ENCODE measurements at regions not wholly inside any gene's neighbourhood (a gene's known extent, or its start where the extent isn't known, plus 50 kb on each side); places are given as distances from the start of the nearest gene placed in this dataset.

DNA sequence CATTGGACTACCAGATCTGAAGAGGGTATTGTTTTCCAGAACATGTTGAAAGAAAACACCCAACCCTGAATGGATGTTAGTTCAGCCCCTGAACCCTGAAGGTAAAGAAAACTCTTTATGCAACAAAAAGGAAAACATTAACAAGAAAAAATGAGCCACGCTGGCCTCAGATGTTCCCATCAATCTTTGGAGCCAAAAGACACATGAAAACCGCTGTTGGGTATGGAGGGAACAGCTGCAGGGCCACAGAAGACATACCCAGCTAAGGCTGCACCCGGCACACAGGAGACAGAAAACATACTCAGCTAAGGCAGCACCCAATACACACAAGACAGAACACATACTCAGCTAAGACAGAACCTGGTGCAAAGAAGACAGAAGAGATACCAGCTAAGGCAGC lies 51.3 kb upstream of the GALNT9 start:
- H3K9ac ChIP-seq (ENCODE audit: control insufficient read depth, extremely low read depth, insufficient read depth, low read length): no peak overlapping the region
- H3K4me2 ChIP-seq (ENCODE audit: control insufficient read depth, extremely low read depth, insufficient read depth, low read depth, low read length): no peak overlapping the region
- H3K36me3 ChIP-seq (ENCODE audit: control insufficient read depth in 2 of 2, extremely low read depth in 1 of 2, insufficient read depth in 2 of 2, low read length in 2 of 2): no peaks in the 10 kb centered on the region
- no peak for FAIRE-seq
- no peaks in the 10 kb centered on the region for H3K4me1 ChIP-seq (ENCODE audit: control insufficient read depth, extremely low read depth, insufficient read depth, low read length)
- TF ChIP-seq EZH2 (IDR thresholded peaks at IDR 0.05; ENCODE audit: low read length): no peak
- TF ChIP-seq, protein P1, sequence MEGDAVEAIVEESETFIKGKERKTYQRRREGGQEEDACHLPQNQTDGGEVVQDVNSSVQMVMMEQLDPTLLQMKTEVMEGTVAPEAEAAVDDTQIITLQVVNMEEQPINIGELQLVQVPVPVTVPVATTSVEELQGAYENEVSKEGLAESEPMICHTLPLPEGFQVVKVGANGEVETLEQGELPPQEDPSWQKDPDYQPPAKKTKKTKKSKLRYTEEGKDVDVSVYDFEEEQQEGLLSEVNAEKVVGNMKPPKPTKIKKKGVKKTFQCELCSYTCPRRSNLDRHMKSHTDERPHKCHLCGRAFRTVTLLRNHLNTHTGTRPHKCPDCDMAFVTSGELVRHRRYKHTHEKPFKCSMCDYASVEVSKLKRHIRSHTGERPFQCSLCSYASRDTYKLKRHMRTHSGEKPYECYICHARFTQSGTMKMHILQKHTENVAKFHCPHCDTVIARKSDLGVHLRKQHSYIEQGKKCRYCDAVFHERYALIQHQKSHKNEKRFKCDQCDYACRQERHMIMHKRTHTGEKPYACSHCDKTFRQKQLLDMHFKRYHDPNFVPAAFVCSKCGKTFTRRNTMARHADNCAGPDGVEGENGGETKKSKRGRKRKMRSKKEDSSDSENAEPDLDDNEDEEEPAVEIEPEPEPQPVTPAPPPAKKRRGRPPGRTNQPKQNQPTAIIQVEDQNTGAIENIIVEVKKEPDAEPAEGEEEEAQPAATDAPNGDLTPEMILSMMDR (optimal IDR thresholded peaks at IDR 0.05 in 1 of 3, IDR thresholded peaks at IDR 0.05 in 1 of 3, conservative IDR thresholded peaks at IDR 0.05 in 1 of 3; ENCODE audit: extremely low read depth in 1 of 3, insufficient read depth in 2 of 3, low read length in 3 of 3): no peak
- H3K9me1 ChIP-seq (ENCODE audit: control insufficient read depth, extremely low read depth, insufficient read depth, low read length): no peaks in the 10 kb centered on the region
- peaks cover 30% of the 10 kb centered on the region for H3K27me3 ChIP-seq (ENCODE audit: control insufficient read depth, extremely low read depth, insufficient read depth, low read length)
- dilution Hi-C loops (cut with MboI; ENCODE audit: extremely low pct_ligation_motif_present, low sequenced_read_pairs): no loop called here
- no peak for DNase-seq (ENCODE audit: low read depth, low spot score)
- no peak overlapping the region for H3K27ac ChIP-seq (ENCODE audit: control insufficient read depth, insufficient read depth, low read length)
- no peak overlapping the region for H3K4me3 ChIP-seq (ENCODE audit: control insufficient read depth in 2 of 3, extremely low read depth in 1 of 3, insufficient read depth in 2 of 3, low read depth in 1 of 3, low read length in 3 of 3)
- H3K9me3 ChIP-seq (ENCODE audit: control insufficient read depth, low read depth, low read length): no peaks in the 10 kb centered on the region
- H3K79me2 ChIP-seq (ENCODE audit: control insufficient read depth, insufficient read depth, low read length): no peaks in the 10 kb centered on the region
- no peak overlapping the region for H2AFZ ChIP-seq (ENCODE audit: control insufficient read depth, low read length)
- no peaks in the 10 kb centered on the region for H4K20me1 ChIP-seq (ENCODE audit: control insufficient read depth, extremely low read depth, insufficient read depth, low read length)

- no peak overlapping the region for H3K4me3 ChIP-seq (ENCODE audit: control insufficient read depth in 2 of 3, extremely low read depth in 1 of 3, insufficient read depth in 2 of 3, low read depth in 1 of 3, low read length in 3 of 3)
- FAIRE-seq (no peak), DNase-seq (ENCODE audit: low read depth, low spot score) (no peak)
- no peak overlapping the region for H3K4me2 ChIP-seq (ENCODE audit: control insufficient read depth, extremely low read depth, insufficient read depth, low read depth, low read length)
- H3K9me3 ChIP-seq (ENCODE audit: control insufficient read depth, low read depth, low read length): no peaks in the 10 kb centered on the region
- no peak overlapping the region for H3K9ac ChIP-seq (ENCODE audit: control insufficient read depth, extremely low read depth, insufficient read depth, low read length)
- H3K9me1 ChIP-seq (ENCODE audit: control insufficient read depth, extremely low read depth, insufficient read depth, low read length): no peaks in the 10 kb centered on the region
- no peak overlapping the region for H3K27ac ChIP-seq (ENCODE audit: control insufficient read depth, insufficient read depth, low read length)
- H3K4me1 ChIP-seq (ENCODE audit: control insufficient read depth, extremely low read depth, insufficient read depth, low read length): no peaks in the 10 kb centered on the region
- no peaks in the 10 kb centered on the region for H3K36me3 ChIP-seq (ENCODE audit: control insufficient read depth in 2 of 2, extremely low read depth in 1 of 2, insufficient read depth in 2 of 2, low read length in 2 of 2)
- H2AFZ ChIP-seq (ENCODE audit: control insufficient read depth, low read length): no peak overlapping the region
- H3K27me3 ChIP-seq (ENCODE audit: control insufficient read depth, extremely low read depth, insufficient read depth, low read length): peaks cover 28% of the 10 kb centered on the region
- H3K79me2 ChIP-seq (ENCODE audit: control insufficient read depth, insufficient read depth, low read length): no peaks in the 10 kb centered on the region
- no peaks in the 10 kb centered on the region for H4K20me1 ChIP-seq (ENCODE audit: control insufficient read depth, extremely low read depth, insufficient read depth, low read length)
- TF ChIP-seq, protein P1 (optimal IDR thresholded peaks at IDR 0.05 in 1 of 3, IDR thresholded peaks at IDR 0.05 in 1 of 3, conservative IDR thresholded peaks at IDR 0.05 in 1 of 3; ENCODE audit: extremely low read depth in 1 of 3, insufficient read depth in 2 of 3, low read length in 3 of 3): no peak
- no peak for TF ChIP-seq EZH2 (IDR thresholded peaks at IDR 0.05; ENCODE audit: low read length)
- dilution Hi-C loops (cut with MboI; ENCODE audit: extremely low pct_ligation_motif_present, low sequenced_read_pairs): no loop called here
Observed at GRCh38 chr12:132379996-132380395, 50.6 kb upstream of the GALNT9 start.

All from keratinocyte (primary cell).